ENCODE measurements at regions not wholly inside any gene's neighbourhood (a gene's known extent, or its start where the extent isn't known, plus 50 kb on each side); places are given as distances from the start of the nearest gene placed in this dataset.

GRCh38 chr4:159476886-159477285 is 374.0 kb downstream of the RAPGEF2 start:
- TF ChIP-seq, protein P1, sequence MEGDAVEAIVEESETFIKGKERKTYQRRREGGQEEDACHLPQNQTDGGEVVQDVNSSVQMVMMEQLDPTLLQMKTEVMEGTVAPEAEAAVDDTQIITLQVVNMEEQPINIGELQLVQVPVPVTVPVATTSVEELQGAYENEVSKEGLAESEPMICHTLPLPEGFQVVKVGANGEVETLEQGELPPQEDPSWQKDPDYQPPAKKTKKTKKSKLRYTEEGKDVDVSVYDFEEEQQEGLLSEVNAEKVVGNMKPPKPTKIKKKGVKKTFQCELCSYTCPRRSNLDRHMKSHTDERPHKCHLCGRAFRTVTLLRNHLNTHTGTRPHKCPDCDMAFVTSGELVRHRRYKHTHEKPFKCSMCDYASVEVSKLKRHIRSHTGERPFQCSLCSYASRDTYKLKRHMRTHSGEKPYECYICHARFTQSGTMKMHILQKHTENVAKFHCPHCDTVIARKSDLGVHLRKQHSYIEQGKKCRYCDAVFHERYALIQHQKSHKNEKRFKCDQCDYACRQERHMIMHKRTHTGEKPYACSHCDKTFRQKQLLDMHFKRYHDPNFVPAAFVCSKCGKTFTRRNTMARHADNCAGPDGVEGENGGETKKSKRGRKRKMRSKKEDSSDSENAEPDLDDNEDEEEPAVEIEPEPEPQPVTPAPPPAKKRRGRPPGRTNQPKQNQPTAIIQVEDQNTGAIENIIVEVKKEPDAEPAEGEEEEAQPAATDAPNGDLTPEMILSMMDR (IDR thresholded peaks at IDR 0.05), result no peak
- no peak for TF ChIP-seq POLR2A (IDR thresholded peaks at IDR 0.05)
- TF ChIP-seq POLR2AphosphoS5 (IDR thresholded peaks at IDR 0.05), result no peak

All from upper lobe of left lung (tissue), 4 donors.